IMR-90 (cell line): ENCODE measurements at regions not wholly inside any gene's neighbourhood (a gene's known extent, or its start where the extent isn't known, plus 50 kb on each side); places are given as distances from the start of the nearest gene placed in this dataset.

ENCODE experiments used
- ATAC-seq: fragments of 200-7000 bp; cut with Tn5 transposase; 2 replicates; pipeline ENCODE4 v1.9.1; 2020; ENCODE audit warnings: low read depth, mild to moderate bottlenecking, moderate library complexity
- BruUV-seq: library from RNA; stranded (reverse); fragments of 400-500 nt; replicated peaks from 2 replicates; lab custom pipeline; 2021; lab: Mats Ljungman, UMichigan
- CTCF ChIA-PET: fragments of 300-600 bp; formaldehyde crosslinking; extraction: SDS; loops from one replicate; lab custom pipeline; 2021; ENCODE audit warnings: antibody characterized with exemption; lab: Yijun Ruan, JAX
- POLR2A ChIA-PET: fragments of 300-600 bp; sonication (Branson Sonifier 250); formaldehyde crosslinking; loops from one replicate; lab custom pipeline; 2022; ENCODE audit warnings: antibody characterized with exemption; ENCODE audit not compliant: unreplicated experiment; lab: Charles Lee
- DNase-seq: peaks from one replicate; pipeline ENCODE4 v3.0.0; 2013
- H2AFZ ChIP-seq: replicated peaks from 2 replicates; pipeline ENCODE3; 2013; ENCODE audit warnings: low read length, mild to moderate bottlenecking; ENCODE audit not compliant: poor library complexity
- H2AK5ac ChIP-seq: 2 replicates; pipeline ENCODE4 v1.6.1; 2013; ENCODE audit warnings: low read depth, low read length, inconsistent platforms
- H2AK9ac ChIP-seq: replicated peaks from 2 replicates; pipeline ENCODE3; 2013; ENCODE audit warnings: mild to moderate bottlenecking, low read depth, low read length, moderate library complexity; ENCODE audit not compliant: poor library complexity
- H2BK120ac ChIP-seq: 2 replicates; pipeline ENCODE4 v1.6.1; 2013; ENCODE audit warnings: low read depth, low read length, inconsistent platforms
- H2BK15ac ChIP-seq: 3 replicates; pipeline ENCODE4 v1.6.1; 2013; ENCODE audit warnings: low read depth, low read length, inconsistent platforms
- H2BK20ac ChIP-seq: 2 replicates; pipeline ENCODE4 v1.6.1; 2013; ENCODE audit warnings: low read depth, mild to moderate bottlenecking, inconsistent platforms, low read length, moderate library complexity
- H2BK5ac ChIP-seq: 2 replicates; pipeline ENCODE4 v1.6.1; 2013; ENCODE audit warnings: mild to moderate bottlenecking, low read depth, low read length, inconsistent platforms; ENCODE audit not compliant: poor library complexity, severe bottlenecking
- H3K14ac ChIP-seq: replicated peaks from 2 replicates; pipeline ENCODE4 v1.6.1; 2013; ENCODE audit warnings: low read depth, low read length, inconsistent platforms
- H3K18ac ChIP-seq: 2 replicates; pipeline ENCODE4 v1.6.1; 2013; ENCODE audit warnings: low read depth, low read length, control low read depth
- H3K23ac ChIP-seq: 2 replicates; pipeline ENCODE4 v1.6.1; 2013; ENCODE audit warnings: low read depth, low read length, inconsistent platforms
- H3K27ac ChIP-seq: 2 replicates; pipeline ENCODE4 v1.5.1; 2013; ENCODE audit warnings: mild to moderate bottlenecking, control low read depth, low read length; ENCODE audit not compliant: insufficient read depth
- H3K27me3 ChIP-seq: 2 replicates; pipeline ENCODE4 v1.6.1; 2013; ENCODE audit warnings: low read length; ENCODE audit not compliant: control insufficient read depth, insufficient read depth
- H3K36me3 ChIP-seq: 2 replicates; pipeline ENCODE4 v1.6.1; 2013; ENCODE audit warnings: low read length, mixed read lengths; ENCODE audit not compliant: control insufficient read depth, insufficient read depth
- H3K4ac ChIP-seq: 2 replicates; pipeline ENCODE4 v1.6.1; 2013; ENCODE audit warnings: low read depth, low read length, inconsistent platforms
- H3K4me1 ChIP-seq: 2 replicates; pipeline ENCODE4 v1.6.1; 2013; ENCODE audit warnings: low read length, mixed read lengths; ENCODE audit not compliant: control insufficient read depth, insufficient read depth
- H3K4me2 ChIP-seq: 2 replicates; pipeline ENCODE4 v1.6.1; 2013; ENCODE audit warnings: low read depth, mild to moderate bottlenecking, control low read depth, low read length, moderate library complexity
- H3K4me3 ChIP-seq: 2 replicates; pipeline ENCODE4 v1.5.1; 2013; ENCODE audit warnings: low read depth, mild to moderate bottlenecking, control low read depth, low read length, moderate library complexity; ENCODE audit not compliant: insufficient read depth
- H3K56ac ChIP-seq: 2 replicates; pipeline ENCODE4 v1.6.1; 2013; ENCODE audit warnings: low read length, inconsistent platforms; ENCODE audit not compliant: insufficient read depth; ENCODE audit errors: extremely low read depth
- H3K79me1 ChIP-seq, 2 experiments: 2 replicates each; pipeline ENCODE4 v1.6.1; 2013; ENCODE audit warnings: low read length in 2 of 2, inconsistent platforms in 1 of 2, low read depth in 1 of 2
- H3K9ac ChIP-seq: 2 replicates; pipeline ENCODE4 v1.6.1; 2013; ENCODE audit warnings: low read depth, low read length, control low read depth
- H3K9me1 ChIP-seq: 2 replicates; pipeline ENCODE4 v1.6.1; 2013; ENCODE audit warnings: low read length, inconsistent platforms; ENCODE audit not compliant: insufficient read depth
- H3K9me3 ChIP-seq: 2 replicates; pipeline ENCODE4 v1.6.1; 2013; ENCODE audit warnings: low read length; ENCODE audit not compliant: control insufficient read depth, insufficient read depth
- H4K20me1 ChIP-seq: 2 replicates; pipeline ENCODE4 v1.6.1; 2013; ENCODE audit warnings: low read length, inconsistent platforms; ENCODE audit not compliant: insufficient read depth
- H4K5ac ChIP-seq: 2 replicates; pipeline ENCODE4 v1.6.1; 2013; ENCODE audit warnings: mild to moderate bottlenecking, low read depth, low read length, control low read depth
- H4K8ac ChIP-seq, 2 experiments: 2 replicates each; pipeline ENCODE4 v1.6.1; 2013; ENCODE audit warnings: low read depth in 2 of 2, low read length in 2 of 2, control low read depth in 1 of 2, inconsistent platforms in 1 of 2
- H4K91ac ChIP-seq: 2 replicates; pipeline ENCODE4 v1.6.1; 2013; ENCODE audit warnings: low read depth, low read length, inconsistent platforms; ENCODE audit not compliant: insufficient read depth
- BHLHE40 ChIP-seq: fragments of 150-350 bp; IDR thresholded peaks from 2 replicates; pipeline ENCODE4 v1.6.1; 2016; ENCODE audit warnings: mild to moderate bottlenecking, low read depth, low read length
- CEBPB ChIP-seq: IDR thresholded peaks from 2 replicates; pipeline ENCODE4 v1.6.1; 2012; ENCODE audit warnings: low read depth, low read length, improper control_type of control experiment
- CHD1 ChIP-seq: IDR thresholded peaks from 2 replicates; pipeline ENCODE4 v1.6.1; 2012; ENCODE audit warnings: low read depth, low read length, improper control_type of control experiment
- MAFK ChIP-seq: IDR thresholded peaks from 2 replicates; pipeline ENCODE4 v1.6.1; 2012; ENCODE audit warnings: low read depth, low read length, improper control_type of control experiment
- MXI1 ChIP-seq: IDR thresholded peaks from 2 replicates; pipeline ENCODE4 v1.6.1; 2012; ENCODE audit warnings: low read depth, mild to moderate bottlenecking, low read length, moderate library complexity, borderline replicate concordance
- NFE2L2 ChIP-seq: fragments of 150-350 bp; IDR thresholded peaks from 2 replicates; pipeline ENCODE4 v1.6.1; 2016; ENCODE audit warnings: low read depth, mild to moderate bottlenecking, low read length
- POLR2A ChIP-seq: IDR thresholded peaks from 2 replicates; pipeline ENCODE4 v1.6.1; 2012; ENCODE audit warnings: mild to moderate bottlenecking, low read depth, low read length
- RAD21 ChIP-seq: IDR thresholded peaks from 2 replicates; pipeline ENCODE4 v1.6.1; 2012; ENCODE audit warnings: low read length, improper control_type of control experiment
- RCOR1 ChIP-seq: IDR thresholded peaks from 2 replicates; pipeline ENCODE4 v1.6.1; 2012; ENCODE audit warnings: mild to moderate bottlenecking, low read length, improper control_type of control experiment; ENCODE audit not compliant: insufficient replicate concordance
- RFX5 ChIP-seq: IDR thresholded peaks from 2 replicates; pipeline ENCODE4 v1.8.0; 2012; ENCODE audit warnings: low read depth, mild to moderate bottlenecking, low read length, moderate library complexity
- SMC3 ChIP-seq: fragments of 150-350 bp; IDR thresholded peaks from 2 replicates; pipeline ENCODE4 v1.6.1; 2016; ENCODE audit warnings: low read depth, mild to moderate bottlenecking, antibody characterized with exemption, low read length, moderate library complexity
- WGBS, 2 experiments: methylation state at CpG; one replicate each; pipeline versions ENCODE4 v1.1.5 to v1.1.7; 2013; ENCODE audit warnings: missing lambda C conversion rate in 2 of 2; ENCODE audit not compliant: insufficient read length in 1 of 2; ENCODE audit errors: extremely low coverage in 2 of 2; 5-methylcytosine and 5-hydroxymethylcytosine counted together
- dilution Hi-C: fragments of 300-500 bp; cut with HindIII; formaldehyde crosslinking; loops from one replicate; pipeline ENCODE4 v1.14.3; 2018; ENCODE audit warnings: low sequenced_read_pairs; ENCODE audit not compliant: unreplicated experiment
- in situ Hi-C: fragments of 300-500 bp; cut with MboI; formaldehyde crosslinking; loops from 3 replicates; pipeline ENCODE4 v1.14.3; 2019; ENCODE audit warnings: low sequenced_read_pairs, inconsistent platforms, mixed read lengths
- intact Hi-C: fragments of 100-400 bp; cut with micrococcal nuclease; formaldehyde crosslinking; loops from 2 replicates; pipeline ENCODE4 v1.10.0; 2022
- TF ChIP-seq, protein P1 (sequence below): conservative IDR thresholded peaks from 2 replicates; pipeline ENCODE4 v1.5.1; 2012; ENCODE audit warnings: mild to moderate bottlenecking, low read depth, low read length, improper control_type of control experiment

- no peak overlapping the region for H2AFZ ChIP-seq
- no peak overlapping the region for H4K8ac ChIP-seq
- H2BK15ac ChIP-seq = no peak overlapping the region
- no peak overlapping the region for H3K18ac ChIP-seq
- no peak overlapping the region for H3K4me3 ChIP-seq
- WGBS, 2 experiments = no CpG with 5 or more reads among the region's 2 CpGs
- H3K9me1 ChIP-seq = peaks cover 4% of the 10 kb centered on the region; the same call in 1 of the 2 replicates
- no peak for DNase-seq
- H3K4me2 ChIP-seq = no peak overlapping the region
- H3K79me1 ChIP-seq = no peaks in the 10 kb centered on the region
- no peak overlapping the region for H3K4ac ChIP-seq
- no peak overlapping the region for H2BK120ac ChIP-seq
- H3K9me3 ChIP-seq = no peaks in the 10 kb centered on the region
- TF ChIP-seq POLR2A = no peak
- no peak for TF ChIP-seq MXI1
- no peak for TF ChIP-seq BHLHE40
- no peak for TF ChIP-seq RFX5
- no peak for TF ChIP-seq CEBPB
- no peak for TF ChIP-seq RCOR1
- no peak for TF ChIP-seq MAFK
- no peak for TF ChIP-seq CHD1
- no peak for TF ChIP-seq RAD21
- no peak for TF ChIP-seq SMC3
- TF ChIP-seq NFE2L2 = no peak
- TF ChIP-seq, protein P1, sequence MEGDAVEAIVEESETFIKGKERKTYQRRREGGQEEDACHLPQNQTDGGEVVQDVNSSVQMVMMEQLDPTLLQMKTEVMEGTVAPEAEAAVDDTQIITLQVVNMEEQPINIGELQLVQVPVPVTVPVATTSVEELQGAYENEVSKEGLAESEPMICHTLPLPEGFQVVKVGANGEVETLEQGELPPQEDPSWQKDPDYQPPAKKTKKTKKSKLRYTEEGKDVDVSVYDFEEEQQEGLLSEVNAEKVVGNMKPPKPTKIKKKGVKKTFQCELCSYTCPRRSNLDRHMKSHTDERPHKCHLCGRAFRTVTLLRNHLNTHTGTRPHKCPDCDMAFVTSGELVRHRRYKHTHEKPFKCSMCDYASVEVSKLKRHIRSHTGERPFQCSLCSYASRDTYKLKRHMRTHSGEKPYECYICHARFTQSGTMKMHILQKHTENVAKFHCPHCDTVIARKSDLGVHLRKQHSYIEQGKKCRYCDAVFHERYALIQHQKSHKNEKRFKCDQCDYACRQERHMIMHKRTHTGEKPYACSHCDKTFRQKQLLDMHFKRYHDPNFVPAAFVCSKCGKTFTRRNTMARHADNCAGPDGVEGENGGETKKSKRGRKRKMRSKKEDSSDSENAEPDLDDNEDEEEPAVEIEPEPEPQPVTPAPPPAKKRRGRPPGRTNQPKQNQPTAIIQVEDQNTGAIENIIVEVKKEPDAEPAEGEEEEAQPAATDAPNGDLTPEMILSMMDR = no peak
- ChIA-PET POLR2A (no interaction called here), CTCF (interaction anchor here (0.7 to 1.1 kb wide), 2 partner anchors 7 to 21 kb away, joined by 4 to 5 read pairs; no protein-coding TSS in a partner anchor)
- no peak overlapping the region for H3K23ac ChIP-seq
- no peak overlapping the region for H3K14ac ChIP-seq
- no peak overlapping the region for H3K27ac ChIP-seq
- no peak overlapping the region for H2AK5ac ChIP-seq
- peaks cover 7% of the 10 kb centered on the region for H3K4me1 ChIP-seq
- no peak overlapping the region for H3K9ac ChIP-seq
- ATAC-seq = no peak
- dilution Hi-C loops (no loop called here), in situ Hi-C loops (no loop called here), intact Hi-C loops (no loop called here)
- no peaks in the 10 kb centered on the region for H4K20me1 ChIP-seq
- no peak overlapping the region for H2BK20ac ChIP-seq
- no peak overlapping the region for H2AK9ac ChIP-seq
- H3K56ac ChIP-seq = no peak overlapping the region
- no peak overlapping the region for H4K91ac ChIP-seq
- no TSS peak for BruUV-seq
- no peak overlapping the region for H4K5ac ChIP-seq
- H2BK5ac ChIP-seq = no peak overlapping the region
- no peaks in the 10 kb centered on the region for H3K27me3 ChIP-seq
- no peaks in the 10 kb centered on the region for H3K36me3 ChIP-seq
These were observed 339.6 kb upstream of the TBL1XR1 start for GRCh38 chr3:177536873-177537272.
